ENCODE measurements at regions not wholly inside any gene's neighbourhood (a gene's known extent, or its start where the extent isn't known, plus 50 kb on each side); places are given as distances from the start of the nearest gene placed in this dataset.
"Not testable (repeated sequence)": the region's sequence is repeated elsewhere in the genome, so short reads cannot be mapped to it uniquely, and the experiment has no call there.

GRCh38 chrX:66731398-66731797, 92.5 kb upstream of the EDA2R start:
- no peaks in the 10 kb centered on the region for H3K27me3 ChIP-seq (ENCODE audit: insufficient read depth in 3 of 3, low read length in 2 of 3)
- no peak for TF ChIP-seq CTCF (IDR thresholded peaks at IDR 0.05)
- intact Hi-C loops (cut with DNase I), result loop anchor here in 1 of 2 donors (10.0 kb wide), 1 partner anchor 1147 kb away; no protein-coding TSS in a partner anchor
- ATAC-seq (no peak), DNase-seq (no peak)
- no peaks in the 10 kb centered on the region for H3K36me3 ChIP-seq (ENCODE audit: insufficient read depth in 1 of 2, low read depth in 1 of 2)
- no peaks in the 10 kb centered on the region for H3K9me3 ChIP-seq
- no peak overlapping the region for H3K27ac ChIP-seq
- no peak overlapping the region for H3K4me3 ChIP-seq
- 19 to 23% (median 22%) methylated on average over 2 of the region's 2 CpGs for WGBS, 3 donors
- no peaks in the 10 kb centered on the region for H3K4me1 ChIP-seq

- Histone ChIP-seq H3K27me3 (ENCODE audit: insufficient read depth in 3 of 3, low read length in 2 of 3) (peaks cover 0 to 3% (median 0%) of the 10 kb centered on the region in 3 donors), H3K4me1 (no peaks in the 10 kb centered on the region), H3K4me3 (peak overlapping the region; percentile 56), H3K36me3 (ENCODE audit: insufficient read depth in 1 of 2, low read depth in 1 of 2) (no peaks in the 10 kb centered on the region), H3K9me3 (no peaks in the 10 kb centered on the region), H3K27ac (no peak overlapping the region)
- peak in 3 of 4 donors; percentile 30 to 68 (median 45) for ATAC-seq
- DNase-seq, result peak in 1 of 2 donors; percentile 18
- peak; percentile 42 for TF ChIP-seq CTCF (IDR thresholded peaks at IDR 0.05)
- 2 to 21% (median 2%) methylated on average over 21 of the region's 21 CpGs for WGBS, 3 donors
- intact Hi-C loops (cut with DNase I), result no loop called here
These were observed 90.0 kb upstream of the EDA2R start for GRCh38 chrX:66728818-66729271.

- WGBS, 3 donors, result 49 to 81% (median 67%) methylated on average over 3 of the region's 3 CpGs
These were observed 79.0 kb upstream of the EDA2R start for GRCh38 chrX:66717926-66718325.

GRCh38 chrX:66698273-66699204, 59.7 kb upstream of the EDA2R start:
- ATAC-seq, result no peak
- no peak overlapping the region for H3K4me3 ChIP-seq
- intact Hi-C loops (cut with DNase I), result no loop called here
- no peak for TF ChIP-seq CTCF (IDR thresholded peaks at IDR 0.05)
- peaks cover 0 to 10% (median 0%) of the 10 kb centered on the region in 3 donors for H3K27me3 ChIP-seq (ENCODE audit: insufficient read depth in 3 of 3, low read length in 2 of 3)
- no peaks in the 10 kb centered on the region for H3K4me1 ChIP-seq
- 9 to 40% (median 29%) methylated on average over 1 of the region's 1 CpG for WGBS, 3 donors
- peaks cover 4% of the 10 kb centered on the region for H3K9me3 ChIP-seq
- H3K36me3 ChIP-seq (ENCODE audit: insufficient read depth in 1 of 2, low read depth in 1 of 2), result no peaks in the 10 kb centered on the region
- DNase-seq, result no peak
- no peak overlapping the region for H3K27ac ChIP-seq

More at GRCh38 chrX:66717926-66718325, 79.0 kb upstream of the EDA2R start:
- intact Hi-C loops (cut with DNase I), result no loop called here
- Histone ChIP-seq H3K27me3 (ENCODE audit: insufficient read depth in 3 of 3, low read length in 2 of 3) (peaks cover 0 to 21% (median 0%) of the 10 kb centered on the region in 3 donors), H3K4me3 (no peak overlapping the region), H3K9me3 (no peaks in the 10 kb centered on the region), H3K4me1 (no peaks in the 10 kb centered on the region), H3K27ac (no peak overlapping the region), H3K36me3 (ENCODE audit: insufficient read depth in 1 of 2, low read depth in 1 of 2) (no peaks in the 10 kb centered on the region)
- ATAC-seq, result no peak
- no peak for TF ChIP-seq CTCF (IDR thresholded peaks at IDR 0.05)
- no peak for DNase-seq

GRCh38 chrX:66692512-66692911, 53.6 kb upstream of the EDA2R start:
- ATAC-seq; H3K4me1 ChIP-seq; H3K27me3 ChIP-seq (ENCODE audit: insufficient read depth in 3 of 3, low read length in 2 of 3); H3K27ac ChIP-seq; H3K9me3 ChIP-seq; intact Hi-C loops (cut with DNase I); DNase-seq; H3K36me3 ChIP-seq (ENCODE audit: insufficient read depth in 1 of 2, low read depth in 1 of 2); H3K4me3 ChIP-seq: not testable (repeated sequence)
- WGBS, 3 donors, result 86 to 89% (median 87%) methylated on average over 5 to 8 of the region's 8 CpGs

Measured in psoas muscle (tissue), 7 donors.